Dedifferentiated amniotic fluid mesenchymal stem cell (primary cell): ENCODE measurements at regions not wholly inside any gene's neighbourhood (a gene's known extent, or its start where the extent isn't known, plus 50 kb on each side); places are given as distances from the start of the nearest gene placed in this dataset.
"Not testable (repeated sequence)": the region's sequence is repeated elsewhere in the genome, so short reads cannot be mapped to it uniquely, and the experiment has no call there.

Experiments used
- DNase-seq: peaks from one replicate; pipeline ENCODE4 v3.0.0-alpha.2; 2016; ENCODE audit errors: extremely low spot score

DNA sequence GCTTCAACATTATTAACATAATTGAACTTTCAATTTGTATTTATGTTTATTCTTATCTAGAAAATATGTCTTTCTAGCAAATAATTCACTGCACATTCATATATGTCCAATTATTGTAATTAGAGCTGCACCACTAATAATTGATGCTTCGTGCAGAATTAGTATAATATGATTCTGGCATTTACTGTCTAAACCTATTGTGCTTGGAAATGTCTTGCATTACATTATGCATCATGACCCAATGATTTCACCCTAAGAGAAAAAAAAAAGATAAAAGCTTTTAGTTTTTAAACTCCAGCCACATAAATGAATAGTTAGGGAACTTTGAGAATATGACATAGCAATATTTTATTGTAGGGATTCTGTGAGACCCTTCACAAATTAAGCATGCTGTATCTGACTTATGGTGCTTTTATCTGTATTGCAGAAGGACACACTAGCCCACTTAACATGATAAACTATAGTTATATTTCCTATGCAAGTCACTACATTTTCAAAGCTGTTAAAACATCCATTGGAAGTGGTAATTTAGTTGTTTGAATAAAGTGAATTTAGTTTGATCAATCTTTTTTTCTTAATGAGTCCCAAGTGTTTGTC, 1609.1 kb downstream of the REEP3 start:
- no peak for DNase-seq

DNA sequence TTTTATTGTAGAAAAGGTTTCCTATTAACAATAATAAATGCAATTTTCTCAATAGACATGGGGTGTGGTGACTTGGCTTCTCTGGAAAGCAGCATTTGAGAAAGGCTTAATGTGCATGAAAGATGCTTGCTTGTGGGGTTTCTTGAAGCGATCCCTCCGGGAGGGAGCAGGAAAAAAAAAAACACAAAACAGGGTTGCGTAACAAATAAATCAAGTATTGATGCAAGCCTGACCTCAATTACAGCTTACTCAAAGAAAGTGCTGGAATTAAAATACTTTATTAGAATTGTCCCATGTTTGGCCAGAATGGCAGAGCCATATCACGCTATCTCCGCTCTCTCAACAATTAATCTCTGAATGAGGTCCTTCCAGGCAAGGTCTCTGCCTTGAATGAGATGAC, 1612.5 kb downstream of the REEP3 start:
- no peak for DNase-seq

DNA sequence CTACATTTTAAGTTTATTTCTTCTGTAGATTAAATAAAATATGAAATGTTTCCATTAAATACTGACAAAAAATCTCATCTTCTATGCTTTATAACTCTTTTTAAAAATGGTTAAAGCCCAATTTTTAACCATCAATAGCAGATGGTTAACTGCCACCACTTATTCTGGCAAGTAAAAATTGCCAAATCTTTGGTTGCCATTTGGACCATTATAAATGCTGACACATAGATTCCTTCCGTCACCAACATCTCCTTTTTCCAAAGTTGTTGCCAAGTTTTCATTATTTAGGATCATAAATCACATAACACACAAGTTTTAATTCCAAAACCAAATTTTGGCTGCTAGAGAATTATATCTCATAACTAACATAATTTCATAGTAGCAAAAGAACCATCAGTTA, 1614.3 kb downstream of the REEP3 start:
- DNase-seq: no peak

DNA sequence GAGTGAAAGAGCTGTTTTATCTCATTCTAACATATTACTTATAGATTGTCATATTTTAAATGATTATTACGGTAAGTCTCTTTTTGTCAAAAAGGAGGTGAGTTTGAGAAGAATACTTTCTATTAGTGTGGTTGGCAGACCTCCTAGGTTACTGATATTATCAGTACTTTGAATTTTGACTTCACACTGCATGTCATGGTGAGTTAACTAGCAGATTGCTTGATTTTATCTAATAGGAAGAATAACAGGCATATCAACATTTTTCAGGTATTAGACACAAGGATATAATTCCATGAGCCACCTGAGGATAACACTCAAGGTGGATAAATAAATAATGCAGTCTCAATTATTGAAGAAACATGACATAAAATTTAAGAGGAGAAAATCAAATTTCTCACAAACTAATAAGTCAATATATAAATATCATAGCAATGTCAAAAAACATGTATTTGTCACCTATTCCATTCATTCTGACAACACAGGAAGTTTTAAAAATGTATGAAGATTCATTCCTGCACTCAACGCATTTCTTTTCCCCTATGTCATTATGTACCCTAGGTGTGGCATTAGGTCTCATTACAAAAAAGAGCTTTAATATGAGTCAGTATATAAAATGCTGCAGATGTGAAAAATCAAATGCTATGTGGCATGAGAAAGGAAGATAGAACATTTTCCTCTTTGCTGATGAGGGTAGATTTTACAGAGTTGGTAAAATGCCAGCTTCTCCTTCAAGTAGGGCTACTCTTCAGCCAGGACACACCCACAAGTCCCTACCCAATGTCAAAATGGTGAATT, 1621.6 kb downstream of the REEP3 start:
- no peak for DNase-seq

DNA sequence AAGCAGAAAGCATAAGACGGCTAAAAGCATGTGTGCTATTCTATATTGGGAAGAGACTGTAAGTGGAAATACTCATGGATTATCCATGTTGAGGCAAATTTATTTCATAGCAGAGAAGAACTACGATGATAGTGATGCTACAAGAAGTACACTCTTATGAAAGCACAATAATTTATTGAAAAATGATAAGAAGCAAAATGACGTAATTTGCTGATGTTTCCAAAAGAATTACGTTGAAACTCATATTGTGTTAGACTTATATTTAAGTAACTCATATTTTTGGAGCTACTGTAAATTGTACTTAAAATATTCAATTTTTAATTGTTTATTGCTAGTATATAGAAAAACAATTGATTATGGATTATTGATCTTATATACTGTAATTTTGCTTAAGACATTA, 1622.5 kb downstream of the REEP3 start:
- no peak for DNase-seq

DNA sequence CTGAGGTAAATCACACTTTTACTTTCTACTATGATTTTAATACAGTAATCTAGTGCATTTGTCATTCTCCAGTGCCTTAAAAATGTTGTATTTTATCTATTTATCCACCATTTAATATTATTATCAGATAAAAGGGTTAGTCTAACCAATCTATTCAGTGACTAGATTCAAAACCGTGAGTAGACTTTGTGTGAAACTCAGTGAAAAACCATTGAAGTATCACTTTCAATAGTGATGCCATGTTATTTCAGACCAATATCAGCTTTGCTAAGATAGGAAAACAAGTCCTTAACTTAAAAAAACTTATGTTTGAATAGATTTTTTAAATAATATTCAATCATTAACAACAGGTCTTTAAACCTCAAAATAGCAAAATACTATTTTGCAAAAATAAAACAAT, 1628.7 kb downstream of the REEP3 start:
- DNase-seq: no peak

DNA sequence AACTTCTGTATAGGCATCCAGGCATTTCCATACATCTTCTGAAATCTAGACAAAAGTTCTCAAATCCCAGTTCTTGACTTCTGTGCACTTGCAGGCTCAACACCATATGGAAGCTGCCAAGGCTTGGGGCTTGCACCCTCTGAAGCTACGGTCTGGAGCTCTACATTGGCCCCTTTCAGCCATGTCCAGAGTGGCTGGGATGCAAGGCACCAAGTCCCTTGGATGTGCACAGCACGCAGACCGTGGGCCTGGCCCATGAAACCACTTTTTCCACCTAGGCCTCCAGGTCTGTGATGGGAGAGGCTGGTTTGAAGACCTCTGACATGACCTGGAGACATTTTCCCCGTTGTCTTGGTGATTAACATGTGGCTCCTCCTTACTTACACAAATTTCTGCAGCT, 1645.1 kb downstream of the REEP3 start:
- no peak for DNase-seq

DNA sequence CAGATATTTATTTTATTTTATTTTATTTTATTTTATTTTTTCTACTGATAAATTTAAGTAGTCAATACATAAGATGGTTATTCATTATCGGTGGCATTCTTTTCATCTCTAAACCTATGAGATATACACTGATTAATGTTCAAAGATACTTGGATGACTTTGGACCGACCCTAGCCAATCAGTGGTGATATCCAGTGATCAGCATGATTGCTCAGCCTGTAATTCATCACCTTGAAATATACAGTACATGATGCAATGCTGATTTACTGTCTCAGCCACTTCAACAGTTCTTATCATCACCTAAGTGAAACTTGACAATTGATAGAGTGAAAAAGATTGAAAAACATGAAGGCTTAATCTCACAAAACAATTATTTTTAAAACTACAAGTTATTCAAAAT, 1651.0 kb downstream of the REEP3 start:
- DNase-seq: no peak

DNA sequence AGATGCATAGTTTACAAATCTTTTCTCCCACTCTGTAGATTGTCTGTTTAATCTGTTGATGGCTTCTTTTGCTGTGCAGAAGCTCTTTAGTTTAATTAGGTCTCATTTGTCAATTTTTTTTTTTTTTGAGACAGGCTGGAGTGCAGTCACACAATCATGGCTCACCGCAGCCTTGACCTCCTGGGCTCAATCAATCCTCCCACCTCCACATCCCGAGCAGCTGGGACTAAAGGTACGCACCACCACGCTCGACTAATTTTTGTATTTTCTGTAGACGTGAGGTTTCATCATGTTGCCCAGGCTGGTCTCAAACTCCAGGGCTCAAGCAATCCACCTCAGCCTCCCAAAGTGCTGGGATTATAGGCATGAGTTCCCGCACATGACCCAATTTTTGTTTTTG, 1655.8 kb downstream of the REEP3 start:
- DNase-seq: no peak

DNA sequence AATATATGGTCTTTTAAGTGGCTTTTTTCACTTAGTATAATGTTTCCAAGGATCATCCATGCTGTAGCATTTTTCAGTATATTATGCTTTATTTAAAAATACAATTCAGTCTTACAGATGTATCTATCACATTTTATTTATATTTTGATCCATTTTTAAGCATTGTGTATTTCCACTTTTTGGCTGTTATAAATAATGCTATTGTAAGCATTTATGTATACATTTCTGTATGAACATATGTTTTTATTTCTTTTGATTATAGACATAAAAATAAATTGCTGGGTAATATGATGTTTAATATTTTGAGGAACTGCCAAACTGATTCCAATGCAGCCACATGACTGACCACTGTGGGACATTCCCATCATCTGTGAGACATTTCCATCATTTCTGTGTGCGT, 1662.0 kb downstream of the REEP3 start:
- no peak for DNase-seq

DNA sequence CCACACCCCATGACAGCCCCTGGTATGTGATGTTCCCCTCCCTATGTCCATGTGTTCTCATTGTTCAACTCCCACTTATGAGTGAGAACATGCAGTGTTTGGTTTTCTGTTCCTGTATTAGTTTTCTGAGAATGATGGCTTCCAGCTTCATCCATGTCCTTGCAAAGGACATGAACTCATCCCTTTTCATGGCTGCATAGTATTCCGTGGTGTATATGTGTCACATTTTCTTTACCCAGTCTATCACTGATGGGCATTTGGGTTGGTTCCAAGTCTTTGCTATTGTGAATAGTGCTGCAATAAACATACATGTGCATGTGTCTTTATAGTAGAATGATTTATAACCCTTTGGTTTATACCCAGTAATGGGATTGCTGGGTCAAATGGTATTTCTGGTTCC, 1665.5 kb downstream of the REEP3 start:
- DNase-seq: not testable (repeated sequence)

DNA sequence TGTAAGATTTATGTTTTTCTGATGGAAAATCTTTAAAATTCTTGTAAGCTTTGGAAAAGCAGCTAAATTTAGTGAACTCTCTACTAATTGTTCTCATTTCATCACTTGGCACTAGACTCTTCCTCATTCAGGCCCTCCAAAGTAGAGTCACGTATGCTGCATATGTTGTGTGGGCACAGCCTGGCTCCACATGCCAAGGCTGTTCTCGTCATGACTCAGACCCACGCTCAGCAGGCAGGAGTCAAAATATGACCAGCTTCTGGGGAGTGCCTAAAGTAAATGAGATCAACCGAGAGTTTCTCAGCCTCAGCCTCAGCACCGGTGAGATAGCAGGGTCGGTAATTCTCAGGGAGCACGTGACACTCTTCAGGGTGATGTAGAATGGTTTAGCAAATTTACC, 1672.9 kb downstream of the REEP3 start:
- DNase-seq: no peak

DNA sequence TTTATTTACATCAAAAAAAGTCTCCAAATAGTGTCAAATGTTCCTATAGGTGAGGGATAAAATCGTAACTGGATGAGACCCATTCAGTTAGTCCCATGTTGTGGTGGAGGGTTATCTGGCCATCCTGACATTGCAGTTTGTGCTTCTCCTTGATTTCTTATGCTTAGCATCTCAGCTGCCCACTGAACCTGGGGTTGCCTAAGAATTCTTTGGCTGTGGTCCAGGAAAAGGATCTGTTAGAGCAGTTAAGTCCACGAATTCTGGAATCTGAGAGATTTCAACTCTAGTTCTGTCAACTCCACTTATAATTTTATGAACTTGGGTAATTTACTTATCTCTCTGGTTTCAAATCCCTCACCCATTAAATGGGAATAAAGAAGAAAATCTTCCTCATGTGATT, 1673.4 kb downstream of the REEP3 start:
- DNase-seq: no peak

DNA sequence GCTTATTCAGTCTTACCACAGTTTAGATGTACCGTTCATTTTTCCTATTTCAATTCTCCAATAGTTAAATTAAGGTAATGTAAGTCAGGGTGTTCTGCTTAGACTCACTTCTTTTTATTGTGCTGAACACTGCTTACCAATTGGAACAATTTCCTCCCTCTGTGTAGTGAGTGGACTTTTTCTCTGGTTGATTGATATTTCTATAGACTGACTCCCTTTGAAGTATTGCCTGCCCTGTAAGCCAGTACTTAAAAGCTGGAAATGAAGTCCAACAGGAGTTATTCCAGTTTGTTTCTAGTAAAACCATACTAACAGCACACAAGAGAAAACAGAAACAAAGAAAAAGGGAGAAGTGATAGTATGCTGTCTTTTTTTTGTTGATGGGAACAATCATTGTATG, 1674.9 kb downstream of the REEP3 start:
- DNase-seq: no peak

DNA sequence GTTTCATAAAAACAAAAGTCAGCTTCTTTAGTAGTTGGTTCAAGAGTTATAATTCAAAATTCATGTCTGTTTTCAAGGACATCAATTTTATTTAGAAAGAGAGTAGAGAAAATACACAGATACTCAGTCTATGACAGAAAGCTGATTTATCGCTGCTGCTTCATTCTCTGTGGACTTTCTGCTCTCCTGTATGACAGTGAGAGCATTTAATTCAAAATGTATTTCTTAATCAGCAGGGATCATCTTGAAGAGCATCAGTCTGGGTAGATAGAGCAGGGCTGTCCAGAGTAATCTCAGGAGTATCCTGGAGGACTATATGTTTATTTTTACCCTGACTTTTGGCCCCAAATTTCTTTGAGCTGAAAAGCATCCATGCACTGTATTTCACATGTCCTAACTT, 1676.7 kb downstream of the REEP3 start:
- DNase-seq: no peak

DNA sequence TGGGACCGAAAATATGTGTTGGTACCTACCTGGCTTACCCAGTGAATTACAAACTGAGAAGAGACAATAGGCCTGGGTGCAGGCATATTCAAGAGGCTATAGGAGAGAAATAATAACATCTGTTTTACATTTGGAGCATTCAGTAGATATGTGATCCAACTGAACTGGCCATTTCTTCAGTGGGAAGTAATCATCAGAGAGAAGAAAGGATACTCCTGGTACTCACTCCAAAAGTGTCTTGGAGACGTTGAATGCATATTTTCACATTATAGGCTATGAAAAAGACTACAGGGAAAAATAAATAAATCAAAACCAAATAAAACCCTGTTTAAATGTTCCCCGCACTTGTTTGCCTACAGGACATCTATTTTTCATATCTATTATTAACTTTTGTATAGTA, 1680.3 kb downstream of the REEP3 start:
- DNase-seq: no peak

DNA sequence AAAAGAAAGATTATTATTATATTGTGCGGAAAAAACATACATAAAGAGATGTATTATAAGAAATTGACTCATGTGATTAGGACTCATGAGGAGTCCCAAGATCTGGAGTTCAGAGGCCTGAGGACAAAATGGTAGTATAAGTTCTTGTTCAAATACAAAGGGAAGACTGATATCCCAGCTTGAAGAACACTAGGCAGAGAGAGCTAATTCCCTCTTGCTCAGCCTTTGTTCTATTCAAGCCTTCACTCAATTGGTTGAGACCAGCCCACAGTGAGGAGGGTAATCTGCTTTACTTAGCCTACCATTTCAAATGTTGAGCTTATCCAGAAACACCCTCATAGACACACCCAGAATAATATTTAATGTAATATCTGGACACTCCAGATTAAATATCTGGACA, 1683.8 kb downstream of the REEP3 start:
- no peak for DNase-seq

DNA sequence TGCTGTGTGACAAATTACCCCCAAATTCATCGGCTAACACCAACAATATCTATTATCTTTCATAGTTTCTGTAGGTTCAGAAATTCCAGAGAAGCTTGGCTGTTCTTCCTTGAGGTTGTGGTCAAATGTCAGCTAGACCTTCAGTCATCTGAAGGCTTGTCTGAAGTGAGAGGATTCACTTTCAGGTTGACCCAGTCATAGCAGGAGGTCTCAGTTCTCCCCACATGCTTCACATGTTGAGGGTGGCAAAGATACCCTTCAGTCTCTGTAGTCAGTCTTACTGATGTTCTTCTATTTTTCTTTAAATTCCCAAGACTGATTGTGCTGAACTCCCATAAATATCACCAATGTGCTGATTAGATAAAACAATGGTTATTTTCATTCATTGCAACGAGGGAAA, 1692.0 kb downstream of the REEP3 start:
- DNase-seq: no peak

DNA sequence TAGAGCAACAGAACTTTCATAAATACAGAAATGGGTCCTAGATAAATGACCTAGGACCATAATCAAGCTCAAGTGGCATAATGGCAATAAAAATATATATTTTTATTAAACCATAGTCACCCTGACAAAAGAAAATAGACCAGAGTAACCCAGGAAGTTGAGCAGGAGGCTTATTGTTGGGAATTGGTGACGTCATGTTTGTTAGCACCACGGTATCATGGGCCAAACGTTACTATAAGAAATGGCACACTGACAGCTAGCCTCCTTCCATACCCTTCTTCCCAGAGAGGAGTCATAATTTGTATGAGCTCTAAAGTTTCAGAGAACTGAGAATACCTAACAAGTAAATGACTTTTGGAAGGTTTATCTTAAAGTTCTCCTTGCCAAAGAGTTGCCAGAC, 1698.2 kb downstream of the REEP3 start:
- no peak for DNase-seq

DNA sequence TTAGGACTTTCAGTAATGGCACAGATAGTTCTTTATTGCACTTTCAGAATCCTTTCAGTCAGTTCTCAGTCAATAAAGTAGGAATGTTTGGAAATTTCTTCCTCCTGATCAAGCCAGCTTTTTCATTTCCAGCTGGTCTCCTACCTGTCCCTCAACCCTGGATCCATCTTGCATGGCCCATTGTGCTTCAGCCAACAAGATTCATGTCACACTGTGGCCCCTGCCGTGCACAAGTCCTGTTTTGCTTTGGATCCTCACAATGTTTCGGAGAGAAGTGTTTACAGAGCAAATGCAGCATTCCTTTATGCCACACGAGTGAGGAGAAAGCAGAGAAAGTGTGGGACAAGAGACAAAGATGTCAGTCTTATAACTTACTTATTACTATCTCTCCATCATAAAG, 1694.7 kb upstream of the LRRTM3 start:
- no peak for DNase-seq

DNA sequence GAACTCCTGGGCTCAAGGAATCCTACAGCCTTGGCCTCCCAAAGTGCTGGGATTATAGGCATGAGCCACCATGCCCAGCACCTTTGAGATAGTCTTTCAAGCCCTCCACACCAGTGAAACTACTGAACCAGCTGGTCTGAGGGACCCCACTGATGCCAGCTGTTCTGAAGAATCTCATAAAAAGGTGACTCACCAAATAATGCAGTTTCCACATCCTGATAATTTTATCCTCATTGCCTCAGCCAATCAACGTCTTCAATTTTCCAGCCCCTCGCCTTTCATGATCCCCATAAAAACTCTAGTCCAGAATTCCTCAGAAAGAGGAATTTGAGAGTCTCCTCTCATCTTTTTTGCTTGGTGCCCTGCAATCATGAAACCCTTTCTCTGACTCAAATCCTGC, 1691.6 kb upstream of the LRRTM3 start:
- DNase-seq: no peak

DNA sequence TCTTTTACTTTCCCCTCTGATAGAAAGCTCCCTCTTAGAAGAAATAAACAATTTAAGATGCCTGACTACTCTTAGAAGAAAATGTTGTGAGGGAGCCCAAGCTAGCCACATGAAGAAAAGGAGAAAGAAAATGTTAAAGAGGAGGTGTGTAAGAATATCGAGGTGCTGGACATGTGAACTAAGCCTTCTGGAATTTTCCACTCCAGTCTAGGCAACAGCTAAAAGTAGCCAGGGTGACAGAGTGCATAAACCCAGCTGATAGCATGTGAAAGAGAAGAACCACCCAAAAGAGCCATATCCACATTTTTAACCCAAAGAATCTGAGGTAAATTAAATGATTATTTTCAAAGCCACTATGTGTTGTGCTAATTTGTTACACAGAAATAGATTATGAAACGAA, 1690.6 kb upstream of the LRRTM3 start:
- DNase-seq: no peak

DNA sequence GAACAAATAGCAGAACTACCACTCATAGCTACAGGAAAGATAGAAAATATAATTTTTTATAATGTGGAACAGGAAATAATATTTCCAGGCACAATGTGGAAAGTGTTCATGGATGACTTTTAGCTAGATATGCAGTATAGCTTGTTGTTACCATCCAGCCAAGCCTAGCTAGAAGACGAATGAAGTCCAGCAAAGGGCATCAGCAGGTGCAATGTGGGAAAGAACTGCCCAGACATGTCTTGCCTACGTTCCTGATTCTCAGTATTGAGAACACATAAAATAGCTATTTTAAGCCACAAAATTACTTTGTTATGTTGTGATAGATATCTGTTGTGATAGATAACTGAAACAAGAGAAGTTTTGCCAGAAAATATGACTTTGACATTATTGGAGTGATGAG, 1690.0 kb upstream of the LRRTM3 start:
- no peak for DNase-seq

DNA sequence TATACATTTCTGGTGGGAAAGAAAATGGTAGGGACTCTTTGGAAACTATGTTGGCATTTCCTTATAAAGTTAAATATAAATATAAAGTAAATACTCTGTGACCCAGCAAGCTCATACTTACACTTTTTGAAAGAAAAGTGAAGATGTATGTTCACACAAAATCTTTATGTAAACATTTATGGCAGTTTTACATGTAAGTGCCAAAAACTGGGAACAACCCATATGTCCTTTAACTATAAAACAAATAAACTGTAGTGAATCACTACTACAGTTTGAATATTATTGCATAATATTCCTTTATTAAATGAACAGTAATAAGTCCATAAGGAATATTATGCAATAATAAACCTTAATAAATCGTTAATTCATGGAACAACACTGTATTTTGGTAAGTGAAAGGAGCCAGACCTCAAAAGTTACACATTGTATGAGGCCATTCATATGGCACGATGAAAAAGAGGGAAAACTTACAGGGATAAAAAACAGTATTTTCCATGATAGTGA, 1660.3 kb upstream of the LRRTM3 start:
- DNase-seq: no peak
